ENCODE measurements at regions not wholly inside any gene's neighbourhood (a gene's known extent, or its start where the extent isn't known, plus 50 kb on each side); places are given as distances from the start of the nearest gene placed in this dataset.
"Not testable (repeated sequence)": the region's sequence is repeated elsewhere in the genome, so short reads cannot be mapped to it uniquely, and the experiment has no call there.

DNA sequence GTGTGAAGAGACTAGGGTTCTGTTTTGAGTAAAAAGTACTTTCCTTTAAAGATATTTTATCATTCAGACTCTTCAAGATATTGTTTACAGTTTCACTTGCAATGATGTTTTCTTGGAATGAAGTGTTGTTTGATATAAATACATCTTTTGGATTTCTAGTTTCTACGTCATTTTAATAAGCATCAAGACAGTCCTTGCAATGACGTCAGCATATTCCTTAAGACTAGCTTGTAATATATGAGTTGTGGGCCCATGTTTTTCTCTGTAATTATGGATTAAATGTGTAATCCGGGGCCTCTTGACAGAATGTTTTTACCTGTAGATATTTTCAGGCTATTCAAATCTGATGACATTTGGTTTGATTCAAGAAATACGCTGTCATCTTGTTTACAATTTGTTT, 66.1 kb downstream of the RBMX2 start:
- Histone ChIP-seq H3K27ac (no peak overlapping the region), H3K27me3 (no peaks in the 10 kb centered on the region), H3K4me1 (no peaks in the 10 kb centered on the region), H3K36me3 (replicated peaks in 1 of 2; ENCODE audit: insufficient read depth in 1 of 2, low read depth in 2 of 2) (no peaks in the 10 kb centered on the region), H3K4me3 (no peak overlapping the region), H3K9me3 (no peaks in the 10 kb centered on the region)
- no peak for DNase-seq
- 60 to 71% methylated on average over 4 of the region's 4 CpGs for WGBS, 2 donors
- no peak for ATAC-seq
- intact Hi-C loops (cut with DNase I), result no loop called here
- TF ChIP-seq POLR2A (IDR thresholded peaks at IDR 0.05), result no peak
- TF ChIP-seq, protein P1, sequence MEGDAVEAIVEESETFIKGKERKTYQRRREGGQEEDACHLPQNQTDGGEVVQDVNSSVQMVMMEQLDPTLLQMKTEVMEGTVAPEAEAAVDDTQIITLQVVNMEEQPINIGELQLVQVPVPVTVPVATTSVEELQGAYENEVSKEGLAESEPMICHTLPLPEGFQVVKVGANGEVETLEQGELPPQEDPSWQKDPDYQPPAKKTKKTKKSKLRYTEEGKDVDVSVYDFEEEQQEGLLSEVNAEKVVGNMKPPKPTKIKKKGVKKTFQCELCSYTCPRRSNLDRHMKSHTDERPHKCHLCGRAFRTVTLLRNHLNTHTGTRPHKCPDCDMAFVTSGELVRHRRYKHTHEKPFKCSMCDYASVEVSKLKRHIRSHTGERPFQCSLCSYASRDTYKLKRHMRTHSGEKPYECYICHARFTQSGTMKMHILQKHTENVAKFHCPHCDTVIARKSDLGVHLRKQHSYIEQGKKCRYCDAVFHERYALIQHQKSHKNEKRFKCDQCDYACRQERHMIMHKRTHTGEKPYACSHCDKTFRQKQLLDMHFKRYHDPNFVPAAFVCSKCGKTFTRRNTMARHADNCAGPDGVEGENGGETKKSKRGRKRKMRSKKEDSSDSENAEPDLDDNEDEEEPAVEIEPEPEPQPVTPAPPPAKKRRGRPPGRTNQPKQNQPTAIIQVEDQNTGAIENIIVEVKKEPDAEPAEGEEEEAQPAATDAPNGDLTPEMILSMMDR (IDR thresholded peaks at IDR 0.05), result no peak

DNA sequence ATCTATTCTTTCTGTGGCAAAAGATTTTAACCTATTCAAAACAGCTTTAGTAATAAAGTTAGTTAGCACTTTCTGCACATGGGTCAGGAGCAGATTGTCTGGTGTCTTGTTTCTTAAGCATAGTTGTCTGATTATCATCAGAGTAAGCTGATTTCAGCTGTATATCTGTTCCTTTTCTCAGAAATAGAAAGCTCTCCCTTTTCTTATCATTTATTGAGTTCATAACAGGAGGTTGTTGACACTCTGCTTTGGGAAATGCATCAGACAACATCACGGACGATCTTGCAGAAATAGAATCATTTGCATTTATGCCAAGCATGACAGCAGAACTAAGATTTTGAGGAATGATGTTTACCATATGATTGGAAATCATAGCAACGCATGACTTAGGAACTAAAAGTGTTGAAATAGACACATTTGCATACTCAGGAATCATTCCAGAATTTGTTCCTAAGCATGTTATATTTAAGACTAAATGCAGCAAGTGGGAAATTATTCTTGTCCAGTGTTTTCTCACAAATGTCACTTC, 66.7 kb downstream of the RBMX2 start:
- no peak for TF ChIP-seq POLR2A (IDR thresholded peaks at IDR 0.05)
- TF ChIP-seq, protein P1 (IDR thresholded peaks at IDR 0.05), result no peak
- 13 to 24% methylated on average over 3 of the region's 3 CpGs for WGBS, 2 donors
- intact Hi-C loops (cut with DNase I), result no loop called here

DNA sequence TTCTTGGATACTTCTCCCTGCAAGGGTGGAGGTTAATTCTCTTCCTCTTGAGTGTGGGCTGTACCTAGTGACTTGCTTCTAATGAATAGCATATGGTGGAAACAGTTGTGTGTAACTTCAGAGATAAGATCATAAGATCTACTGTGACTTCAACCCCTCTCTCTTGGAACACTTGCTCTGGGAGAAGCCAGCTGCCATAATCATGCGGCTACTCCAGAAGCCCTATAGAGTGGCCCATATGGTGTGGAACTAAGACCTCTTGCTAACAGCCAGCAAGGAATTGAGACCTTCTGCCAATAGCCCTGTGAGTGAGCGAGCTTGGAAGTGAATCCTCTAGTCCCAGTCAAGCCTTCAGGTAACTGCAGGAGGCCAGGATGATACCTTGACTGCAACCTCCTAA, 81.1 kb downstream of the RBMX2 start:
- TF ChIP-seq, protein P1 (IDR thresholded peaks at IDR 0.05), result no peak
- no peak for TF ChIP-seq POLR2A (IDR thresholded peaks at IDR 0.05)
- Histone ChIP-seq H3K27me3 (no peaks in the 10 kb centered on the region), H3K36me3 (replicated peaks in 1 of 2; ENCODE audit: insufficient read depth in 1 of 2, low read depth in 2 of 2) (no peaks in the 10 kb centered on the region), H3K27ac (no peak overlapping the region), H3K9me3 (no peaks in the 10 kb centered on the region), H3K4me1 (peaks cover 6% of the 10 kb centered on the region), H3K4me3 (no peak overlapping the region)
- WGBS, 2 donors, result 71% methylated on average over 2 of the region's 2 CpGs; no CpG with 5 or more reads in 1 of the 2 donors
- intact Hi-C loops (cut with DNase I), result no loop called here
- ATAC-seq, result no peak
- DNase-seq, result no peak

More for the DNA sequence above, 66.7 kb downstream of the RBMX2 start:
- no peak for ATAC-seq
- H3K27ac ChIP-seq, result no peak overlapping the region
- no peak overlapping the region for H3K4me3 ChIP-seq
- no peaks in the 10 kb centered on the region for H3K4me1 ChIP-seq
- H3K36me3 ChIP-seq (replicated peaks in 1 of 2; ENCODE audit: insufficient read depth in 1 of 2, low read depth in 2 of 2), result no peaks in the 10 kb centered on the region
- no peaks in the 10 kb centered on the region for H3K27me3 ChIP-seq
- no peaks in the 10 kb centered on the region for H3K9me3 ChIP-seq
- no peak for DNase-seq

DNA sequence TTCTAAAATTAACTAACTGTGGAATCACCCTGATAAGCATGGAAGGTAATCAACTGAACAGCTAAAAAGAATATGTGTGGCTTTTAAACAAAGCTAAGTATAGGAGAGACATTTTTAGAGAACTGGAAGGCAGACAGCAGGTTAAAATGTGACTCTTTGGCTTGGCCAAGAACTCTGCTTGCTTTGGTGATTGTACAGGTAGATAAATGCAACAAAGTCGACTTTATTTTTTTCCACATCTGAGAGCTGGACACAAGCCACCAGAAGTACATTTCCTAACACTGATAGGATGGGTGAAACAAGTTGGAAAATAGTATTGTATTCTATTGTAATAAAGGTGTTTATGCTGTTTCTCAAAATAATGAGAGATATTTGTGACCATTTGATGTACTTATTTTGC, 84.1 kb downstream of the RBMX2 start:
- no peak overlapping the region for H3K4me3 ChIP-seq
- peaks cover 6% of the 10 kb centered on the region for H3K4me1 ChIP-seq
- WGBS, 2 donors, result 17 to 32% methylated on average over 1 of the region's 1 CpG
- intact Hi-C loops (cut with DNase I), result no loop called here
- no peaks in the 10 kb centered on the region for H3K36me3 ChIP-seq (replicated peaks in 1 of 2; ENCODE audit: insufficient read depth in 1 of 2, low read depth in 2 of 2)
- no peak overlapping the region for H3K27ac ChIP-seq
- ATAC-seq (no peak), DNase-seq (peak in 3 of 4 donors; percentile 10 to 30 (median 16))
- H3K27me3 ChIP-seq, result no peaks in the 10 kb centered on the region
- H3K9me3 ChIP-seq, result no peaks in the 10 kb centered on the region
- TF ChIP-seq, protein P1 (IDR thresholded peaks at IDR 0.05), result no peak
- TF ChIP-seq POLR2A (IDR thresholded peaks at IDR 0.05), result no peak

DNA sequence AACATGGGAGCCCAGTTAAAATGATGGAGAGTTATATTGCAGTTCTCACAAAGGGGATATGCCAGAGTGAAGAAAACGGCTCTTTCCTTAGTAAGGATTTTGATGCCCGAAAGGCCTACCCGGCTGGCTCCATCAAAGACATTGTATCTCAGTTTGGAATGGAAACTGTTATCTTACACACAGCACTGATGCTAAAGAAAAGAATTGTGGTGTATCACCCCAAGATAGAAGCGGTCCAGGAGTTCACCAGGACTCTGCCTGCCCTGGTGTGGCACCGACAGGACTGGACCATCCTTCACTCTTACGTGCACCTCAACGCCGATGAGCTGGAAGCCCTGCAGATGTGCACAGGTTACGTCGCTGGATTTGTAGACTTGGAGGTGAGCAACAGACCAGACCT, 93.7 kb downstream of the RBMX2 start:
- H3K9me3 ChIP-seq; H3K27me3 ChIP-seq; DNase-seq; H3K4me3 ChIP-seq; H3K4me1 ChIP-seq; ATAC-seq; intact Hi-C loops (cut with DNase I); H3K27ac ChIP-seq; H3K36me3 ChIP-seq (replicated peaks in 1 of 2; ENCODE audit: insufficient read depth in 1 of 2, low read depth in 2 of 2): not testable (repeated sequence)
- WGBS, 2 donors, result 84 to 94% methylated on average over 3 to 9 of the region's 10 CpGs
